PC-9 (cell line): ENCODE measurements at regions not wholly inside any gene's neighbourhood (a gene's known extent, or its start where the extent isn't known, plus 50 kb on each side); places are given as distances from the start of the nearest gene placed in this dataset.

Experiments
- BruUV-seq: library from RNA; stranded (reverse); fragments of 400-500 nt; replicated peaks from 2 replicates; lab custom pipeline; 2021; lab: Mats Ljungman, UMichigan
- CTCF ChIA-PET: fragments of 300-600 bp; sonication (Branson Sonifier 250); formaldehyde crosslinking; loops from one replicate; lab custom pipeline; 2022; ENCODE audit warnings: antibody characterized with exemption; lab: Charles Lee
- POLR2A ChIA-PET: fragments of 300-600 bp; sonication (Branson Sonifier 250); formaldehyde crosslinking; loops from one replicate; lab custom pipeline; 2022; ENCODE audit warnings: antibody characterized with exemption; ENCODE audit not compliant: unreplicated experiment; lab: Charles Lee
- DNase-seq, 2 experiments: peaks; one replicate each; pipeline versions ENCODE4 v3.0.0 to v3.0.0-alpha.2; 2015 to 2022; ENCODE audit warnings: mixed read lengths in 1 of 2
- H2AFZ ChIP-seq: fragments of 200-600 bp; sonication (generic); 2 replicates; pipeline ENCODE4 v1.8.1; 2017; ENCODE audit warnings: antibody characterized with exemption
- H3F3A ChIP-seq: fragments of 200-600 bp; sonication (generic); 2 replicates; pipeline ENCODE4 v1.8.1; 2017; ENCODE audit warnings: antibody characterized with exemption, mild to moderate bottlenecking, low read depth; ENCODE audit not compliant: insufficient read depth
- H3K27ac ChIP-seq: fragments of 200-600 bp; sonication (generic); 2 replicates; pipeline ENCODE4 v1.6.1; 2016; ENCODE audit warnings: mixed run types
- H3K27me3 ChIP-seq: fragments of 200-600 bp; sonication (generic); 2 replicates; pipeline ENCODE4 v1.6.1; 2016; ENCODE audit warnings: low read depth, mixed run types; ENCODE audit not compliant: insufficient read depth
- H3K36me3 ChIP-seq: fragments of 200-600 bp; sonication (generic); 2 replicates; pipeline ENCODE4 v1.6.1; 2016; ENCODE audit warnings: low read depth, mixed run types
- H3K4me1 ChIP-seq: fragments of 200-600 bp; sonication (generic); replicated peaks from 2 replicates; pipeline ENCODE4 v1.6.1; 2016; ENCODE audit warnings: mixed run types; ENCODE audit not compliant: insufficient read depth
- H3K4me2 ChIP-seq: fragments of 200-600 bp; sonication (generic); 2 replicates; pipeline ENCODE4 v1.6.1; 2017; ENCODE audit warnings: mixed run types
- H3K4me3 ChIP-seq: fragments of 200-600 bp; sonication (generic); 2 replicates; pipeline ENCODE4 v1.6.1; 2016; ENCODE audit warnings: mixed run types
- H3K79me2 ChIP-seq: fragments of 200-600 bp; sonication (generic); 2 replicates; pipeline ENCODE4 v1.6.1; 2017; ENCODE audit warnings: low read depth, mixed run types
- H3K9me2 ChIP-seq: fragments of 200-600 bp; sonication (generic); 2 replicates; pipeline ENCODE4 v1.8.1; 2017; ENCODE audit warnings: mild to moderate bottlenecking; ENCODE audit not compliant: insufficient read depth
- H3K9me3 ChIP-seq: fragments of 200-600 bp; sonication (generic); 2 replicates; pipeline ENCODE4 v1.8.1; 2016; ENCODE audit warnings: low read depth; ENCODE audit not compliant: insufficient read depth
- H4K20me1 ChIP-seq: fragments of 200-600 bp; sonication (generic); 2 replicates; pipeline ENCODE4 v1.8.1; 2017; ENCODE audit not compliant: insufficient read depth
- CTCF ChIP-seq: fragments of 200-600 bp; sonication (generic); conservative IDR thresholded peaks from 2 replicates; pipeline ENCODE4 v1.6.1; 2017; ENCODE audit warnings: mixed run types, antibody characterized with exemption, mild to moderate bottlenecking, moderate library complexity
- EZH2 ChIP-seq: fragments of 200-600 bp; sonication (generic); IDR thresholded peaks from 2 replicates; pipeline ENCODE4 v1.8.0; 2017; ENCODE audit warnings: antibody characterized with exemption, low read depth
- intact Hi-C: fragments of 100-400 bp; cut with micrococcal nuclease; formaldehyde crosslinking; loops from one replicate; pipeline ENCODE4 v1.10.0; 2022; ENCODE audit not compliant: unreplicated experiment

- BruUV-seq: no TSS peak
- CTCF ChIA-PET: no interaction called here
These were observed 127.3 kb upstream of the GPC1 start for GRCh38 chr2:240308111-240308651.

GRCh38 chr2:240309214-240309613, 126.2 kb upstream of the GPC1 start:
- Histone ChIP-seq H3K9me2 (no peaks in the 10 kb centered on the region), H4K20me1 (no peaks in the 10 kb centered on the region), H2AFZ (no peak overlapping the region), H3K4me2 (no peak overlapping the region), H3K4me1 (no peaks in the 10 kb centered on the region), H3K36me3 (no peaks in the 10 kb centered on the region), H3F3A (peaks cover 5% of the 10 kb centered on the region; the same call in 1 of the 2 replicates), H3K9me3 (no peaks in the 10 kb centered on the region; the same call in 1 of the 2 replicates), H3K4me3 (no peak overlapping the region), H3K27me3 (peaks cover 46% of the 10 kb centered on the region), H3K79me2 (no peaks in the 10 kb centered on the region), H3K27ac (no peak overlapping the region)
- TF ChIP-seq CTCF: no peak
- TF ChIP-seq EZH2: no peak
- POLR2A ChIA-PET: no interaction called here
- intact Hi-C loops: no loop called here
- CTCF ChIA-PET: no interaction called here
- no TSS peak for BruUV-seq
- no peak for DNase-seq

More at GRCh38 chr2:240308111-240308651, 127.3 kb upstream of the GPC1 start:
- Histone ChIP-seq H3K9me3 (no peaks in the 10 kb centered on the region; the same call in 1 of the 2 replicates), H2AFZ (no peak overlapping the region), H3K79me2 (no peaks in the 10 kb centered on the region), H3K36me3 (no peaks in the 10 kb centered on the region), H4K20me1 (no peaks in the 10 kb centered on the region), H3K27me3 (peaks cover 46% of the 10 kb centered on the region), H3K27ac (no peak overlapping the region), H3F3A (peaks cover 5% of the 10 kb centered on the region; the same call in 1 of the 2 replicates), H3K4me1 (no peaks in the 10 kb centered on the region), H3K4me3 (no peak overlapping the region), H3K4me2 (no peak overlapping the region), H3K9me2 (no peaks in the 10 kb centered on the region)
- DNase-seq: no peak
- POLR2A ChIA-PET: interaction anchor here (0.6 kb wide), 1 partner anchor 71 kb away, joined by 3 read pairs; no protein-coding TSS in a partner anchor
- no peak for TF ChIP-seq EZH2
- TF ChIP-seq CTCF: no peak
- intact Hi-C loops: no loop called here

- Histone ChIP-seq H3K36me3 (no peaks in the 10 kb centered on the region), H3K79me2 (no peaks in the 10 kb centered on the region), H3K27me3 (peaks cover 41% of the 10 kb centered on the region), H3K4me2 (no peak overlapping the region), H4K20me1 (no peaks in the 10 kb centered on the region), H3K4me1 (no peaks in the 10 kb centered on the region), H2AFZ (no peak overlapping the region), H3K9me2 (no peaks in the 10 kb centered on the region), H3K27ac (no peak overlapping the region), H3K4me3 (no peak overlapping the region), H3K9me3 (no peaks in the 10 kb centered on the region; the same call in 1 of the 2 replicates), H3F3A (peaks cover 5% of the 10 kb centered on the region; the same call in 1 of the 2 replicates)
- DNase-seq: no peak
- CTCF ChIA-PET: no interaction called here
- POLR2A ChIA-PET: no interaction called here
- intact Hi-C loops: no loop called here
- TF ChIP-seq CTCF (no peak), EZH2 (no peak)
- BruUV-seq: no TSS peak
These were observed 125.3 kb upstream of the GPC1 start for GRCh38 chr2:240310201-240310600.
